ENCODE measurements at regions not wholly inside any gene's neighbourhood (a gene's known extent, or its start where the extent isn't known, plus 50 kb on each side); places are given as distances from the start of the nearest gene placed in this dataset.

DNA sequence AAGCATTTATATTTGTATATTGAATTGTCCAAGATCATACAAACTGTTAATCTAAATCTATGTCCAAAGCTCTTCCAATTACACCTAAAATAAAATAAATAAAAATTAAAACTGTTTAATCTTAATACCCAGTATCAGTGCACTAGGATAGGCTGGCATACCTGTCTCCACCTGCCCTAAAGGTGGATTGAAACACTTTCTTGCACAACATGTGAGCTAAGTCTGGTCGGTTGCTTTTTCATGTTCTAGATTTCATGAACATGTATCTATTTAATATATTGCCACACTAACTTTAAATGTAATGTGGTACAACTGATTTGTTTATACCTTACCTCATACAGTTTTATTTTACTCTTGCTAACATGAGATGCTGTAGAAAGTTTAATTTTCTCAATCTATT, 193.0 kb downstream of the VGLL3 start:
- H3K4me3 ChIP-seq (ENCODE audit: low read depth, low read length), result no peak overlapping the region
- TF ChIP-seq, protein P1, sequence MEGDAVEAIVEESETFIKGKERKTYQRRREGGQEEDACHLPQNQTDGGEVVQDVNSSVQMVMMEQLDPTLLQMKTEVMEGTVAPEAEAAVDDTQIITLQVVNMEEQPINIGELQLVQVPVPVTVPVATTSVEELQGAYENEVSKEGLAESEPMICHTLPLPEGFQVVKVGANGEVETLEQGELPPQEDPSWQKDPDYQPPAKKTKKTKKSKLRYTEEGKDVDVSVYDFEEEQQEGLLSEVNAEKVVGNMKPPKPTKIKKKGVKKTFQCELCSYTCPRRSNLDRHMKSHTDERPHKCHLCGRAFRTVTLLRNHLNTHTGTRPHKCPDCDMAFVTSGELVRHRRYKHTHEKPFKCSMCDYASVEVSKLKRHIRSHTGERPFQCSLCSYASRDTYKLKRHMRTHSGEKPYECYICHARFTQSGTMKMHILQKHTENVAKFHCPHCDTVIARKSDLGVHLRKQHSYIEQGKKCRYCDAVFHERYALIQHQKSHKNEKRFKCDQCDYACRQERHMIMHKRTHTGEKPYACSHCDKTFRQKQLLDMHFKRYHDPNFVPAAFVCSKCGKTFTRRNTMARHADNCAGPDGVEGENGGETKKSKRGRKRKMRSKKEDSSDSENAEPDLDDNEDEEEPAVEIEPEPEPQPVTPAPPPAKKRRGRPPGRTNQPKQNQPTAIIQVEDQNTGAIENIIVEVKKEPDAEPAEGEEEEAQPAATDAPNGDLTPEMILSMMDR (IDR thresholded peaks at IDR 0.05; ENCODE audit: insufficient read depth, low read depth, low read length), result no peak
- DNase-seq (ENCODE audit: low read depth), result no peak

- TF ChIP-seq, protein P1 (IDR thresholded peaks at IDR 0.05; ENCODE audit: insufficient read depth, low read depth, low read length), result no peak
- H3K4me3 ChIP-seq (ENCODE audit: low read depth, low read length), result peak overlapping the region; percentile 16
- DNase-seq (ENCODE audit: low read depth), result peak; percentile 47
These were observed 196.4 kb downstream of the VGLL3 start for GRCh38 chr3:86794361-86795065.

- TF ChIP-seq, protein P1 (IDR thresholded peaks at IDR 0.05; ENCODE audit: insufficient read depth, low read depth, low read length), result no peak
- H3K4me3 ChIP-seq (ENCODE audit: low read depth, low read length), result no peak overlapping the region
- peak; percentile 88 for DNase-seq (ENCODE audit: low read depth)
These were observed 197.2 kb downstream of the VGLL3 start for GRCh38 chr3:86793786-86794185.

GRCh38 chr3:86792316-86792715, 198.6 kb downstream of the VGLL3 start:
- DNase-seq (ENCODE audit: low read depth), result peak; percentile 11
- no peak overlapping the region for H3K4me3 ChIP-seq (ENCODE audit: low read depth, low read length)
- TF ChIP-seq, protein P1 (IDR thresholded peaks at IDR 0.05; ENCODE audit: insufficient read depth, low read depth, low read length), result no peak

GRCh38 chr3:86790884-86791549, 199.9 kb downstream of the VGLL3 start:
- no peak for DNase-seq (ENCODE audit: low read depth)
- no peak overlapping the region for H3K4me3 ChIP-seq (ENCODE audit: low read depth, low read length)

DNA sequence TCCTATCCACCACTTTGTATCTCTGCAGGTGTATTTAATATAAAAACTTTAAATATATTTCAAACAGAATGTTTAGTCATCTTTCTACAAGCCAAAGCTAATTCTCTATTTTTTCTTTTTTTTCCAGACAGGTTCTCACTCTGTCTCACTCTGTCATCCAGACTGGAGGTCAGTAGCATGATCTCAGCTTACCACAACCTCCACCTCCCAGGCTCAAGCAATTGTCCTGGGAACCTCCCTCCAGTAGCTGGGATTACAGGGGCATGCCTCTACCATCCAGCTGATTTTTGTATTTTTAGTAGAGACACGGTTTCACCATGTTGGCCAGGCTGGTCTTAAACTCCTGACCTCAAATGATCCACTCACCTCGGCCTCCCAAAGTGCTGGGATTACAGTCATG, 202.6 kb downstream of the VGLL3 start:
- DNase-seq (ENCODE audit: low read depth), result no peak
- TF ChIP-seq, protein P1 (IDR thresholded peaks at IDR 0.05; ENCODE audit: insufficient read depth, low read depth, low read length), result no peak
- no peak overlapping the region for H3K4me3 ChIP-seq (ENCODE audit: low read depth, low read length)

More at GRCh38 chr3:86790884-86791549, 199.9 kb downstream of the VGLL3 start:
- TF ChIP-seq, protein P1 (IDR thresholded peaks at IDR 0.05; ENCODE audit: insufficient read depth, low read depth, low read length), result no peak
